Iris pigment epithelial cell (primary cell): ENCODE measurements at regions not wholly inside any gene's neighbourhood (a gene's known extent, or its start where the extent isn't known, plus 50 kb on each side); places are given as distances from the start of the nearest gene placed in this dataset.

Source experiments
- DNase-seq: peaks from one replicate; pipeline ENCODE4 v3.0.0-alpha.2; 2011; ENCODE audit warnings: low read depth

DNA sequence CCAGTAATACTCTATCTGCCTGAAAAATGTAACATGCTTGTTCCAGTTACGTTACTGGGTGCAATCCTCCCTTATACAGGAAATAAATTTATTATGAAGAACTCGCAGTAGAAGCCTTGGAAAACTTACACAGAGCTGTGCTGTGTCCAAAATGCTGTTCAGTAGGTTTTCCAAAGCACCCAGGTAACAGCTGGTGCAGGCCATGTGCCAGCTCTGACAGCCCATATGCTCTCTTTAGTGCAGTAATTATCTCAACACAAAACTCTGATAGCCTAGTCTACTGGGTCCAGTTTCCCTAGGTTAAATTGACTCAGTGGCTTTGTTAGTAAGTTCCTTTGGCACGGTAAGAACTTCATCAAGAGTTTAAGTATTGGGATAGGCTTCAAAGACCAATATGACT, 120.7 kb upstream of the OBI1 start:
- no peak for DNase-seq

DNA sequence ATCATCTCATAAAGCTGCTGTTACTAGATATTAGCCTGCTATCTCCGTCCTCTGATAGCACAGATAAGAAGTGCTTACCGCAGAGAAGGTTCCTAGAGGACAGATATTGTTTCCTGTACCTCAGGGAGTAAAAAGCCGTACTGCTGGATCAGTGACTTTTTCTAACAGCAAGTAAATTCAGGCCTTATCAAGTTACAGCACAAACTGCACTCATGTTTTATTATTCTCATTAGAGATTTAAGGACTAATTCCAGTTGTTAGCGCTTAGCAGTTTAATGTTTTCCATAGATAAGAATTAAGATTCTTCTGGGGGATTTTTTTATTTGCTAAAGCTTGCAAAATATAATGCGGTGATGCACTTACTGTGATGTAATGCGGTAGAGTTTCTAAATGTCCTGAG, 119.0 kb upstream of the OBI1 start:
- DNase-seq = no peak

DNA sequence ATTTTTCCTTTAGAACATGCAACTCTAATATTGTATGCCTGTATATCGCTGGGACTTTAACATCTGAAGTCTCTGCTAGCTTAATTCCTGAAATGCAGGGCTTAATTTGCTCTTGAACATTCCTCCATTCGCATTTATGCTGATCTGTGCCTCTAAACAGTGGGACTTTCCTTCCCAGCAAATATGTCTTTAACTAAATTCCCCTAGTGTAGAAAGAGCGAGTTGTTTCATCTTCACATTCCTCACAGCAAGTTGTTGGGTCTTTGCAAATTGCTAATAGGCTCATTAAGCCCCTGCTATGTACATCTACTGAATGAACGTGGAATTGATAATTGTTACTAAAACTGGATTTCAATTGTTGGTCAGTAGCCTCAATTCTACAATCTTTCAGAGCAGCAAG, 118.4 kb upstream of the OBI1 start:
- DNase-seq = no peak

DNA sequence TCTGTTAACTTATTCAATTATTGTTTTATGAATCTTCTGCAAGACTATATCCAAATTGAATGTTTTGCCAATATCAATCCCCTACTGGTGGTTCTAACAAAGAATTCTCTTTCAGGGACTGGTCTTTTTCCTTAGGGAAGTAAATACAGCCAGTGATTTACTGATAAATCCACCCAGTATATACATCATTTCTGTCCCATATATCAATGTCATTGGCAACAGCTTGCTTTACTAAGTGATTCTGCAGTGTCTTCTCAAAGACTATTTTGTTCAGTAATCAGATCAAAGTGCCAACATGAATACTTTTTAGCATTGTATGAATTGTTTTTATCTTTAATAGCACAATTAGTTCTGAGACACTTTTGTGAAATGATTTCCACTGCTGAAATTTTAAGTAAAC, 114.0 kb upstream of the OBI1 start:
- DNase-seq = no peak

DNA sequence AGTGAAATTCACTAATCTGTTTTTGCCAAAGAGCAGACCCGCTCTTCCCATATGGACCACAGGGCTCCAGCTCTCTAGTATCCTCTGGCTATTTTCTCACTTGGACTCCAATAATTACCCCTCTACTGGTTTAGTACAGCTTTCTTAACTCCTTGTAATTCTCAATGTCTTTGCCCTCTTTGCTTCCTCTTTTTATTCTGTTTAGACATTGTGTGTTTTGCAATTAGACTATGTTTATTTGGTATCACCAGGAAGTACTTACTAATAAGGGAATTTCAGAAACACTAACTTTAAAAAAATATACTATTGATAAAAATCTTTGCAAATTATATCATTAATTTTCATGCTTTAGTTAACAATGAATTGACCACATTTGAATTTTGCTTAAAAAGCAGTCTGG, 111.6 kb upstream of the OBI1 start:
- no peak for DNase-seq

DNA sequence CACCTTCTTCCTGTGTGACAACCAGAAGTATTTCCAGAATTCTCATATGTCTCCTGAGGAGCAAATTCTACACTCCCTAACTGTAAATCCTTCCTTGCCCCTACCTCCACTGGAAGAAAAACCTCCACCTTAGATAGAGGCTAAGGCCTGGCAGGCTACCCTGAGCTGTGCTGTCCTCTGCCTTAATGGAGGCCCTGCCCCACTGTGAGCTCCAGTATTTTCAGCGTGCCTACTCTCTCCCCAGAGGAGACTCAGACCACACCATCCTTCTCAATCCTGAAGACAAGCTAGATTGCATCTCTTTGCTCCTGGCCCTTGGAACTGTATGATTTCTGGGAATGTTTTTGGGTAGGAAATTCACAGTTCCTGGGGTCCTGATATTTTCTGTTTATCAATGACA, 110.0 kb upstream of the OBI1 start:
- DNase-seq = no peak

DNA sequence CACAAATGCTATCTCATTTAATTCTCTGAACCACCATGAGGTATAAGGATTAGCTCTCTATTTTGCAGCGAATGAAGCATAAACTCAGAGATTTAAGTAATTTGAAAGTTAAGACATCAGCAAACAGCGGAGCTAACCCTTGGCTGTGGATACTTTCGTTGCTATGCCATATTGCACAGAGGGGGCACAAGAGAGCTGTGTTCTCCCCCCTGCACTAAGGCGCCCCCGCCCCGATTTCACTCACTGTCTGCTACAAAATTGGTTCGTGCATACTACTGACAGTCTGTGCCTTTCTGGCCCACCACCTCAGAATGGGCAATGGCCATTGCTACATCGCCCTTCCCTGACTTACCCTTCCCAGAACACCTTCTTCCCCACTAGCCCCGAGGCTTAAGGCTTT, 105.7 kb upstream of the OBI1 start:
- no peak for DNase-seq

DNA sequence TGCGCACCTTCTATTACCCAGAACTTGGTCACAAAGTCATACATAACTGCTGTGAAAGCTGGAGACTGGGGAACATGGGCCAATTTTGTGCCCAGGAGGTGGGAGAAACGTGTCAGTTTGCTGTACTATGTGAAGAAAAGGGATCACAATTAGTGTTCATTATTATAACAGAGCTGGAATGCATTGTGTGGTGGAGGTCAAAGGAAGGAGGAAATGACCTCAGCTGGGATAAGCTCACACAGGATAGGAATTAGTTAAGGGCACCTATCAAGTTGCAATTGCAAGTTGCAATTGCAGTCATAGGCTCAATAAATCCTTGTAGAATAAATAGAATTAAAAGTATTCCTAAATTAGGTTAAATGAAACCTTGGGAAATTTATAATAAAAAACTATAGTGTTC, 103.9 kb upstream of the OBI1 start:
- DNase-seq = no peak

DNA sequence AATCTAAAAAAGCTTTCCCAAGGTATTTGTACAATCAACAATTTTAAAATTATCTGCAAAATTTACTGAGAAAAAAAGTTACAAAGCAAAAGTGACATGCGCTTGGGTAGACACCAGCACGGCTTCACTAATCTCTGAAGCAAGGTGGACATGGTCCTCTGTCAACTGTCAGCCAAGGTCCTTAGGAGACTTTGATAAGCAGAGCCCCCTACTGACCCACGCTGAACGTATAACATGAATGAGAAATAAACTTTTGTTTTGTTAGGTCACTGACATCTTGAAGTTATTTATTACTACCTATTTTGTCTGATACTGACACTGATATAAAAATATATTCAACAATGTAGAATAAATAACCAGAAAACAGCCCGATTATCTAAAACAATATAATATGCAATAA, 100.7 kb upstream of the OBI1 start:
- DNase-seq = no peak

DNA sequence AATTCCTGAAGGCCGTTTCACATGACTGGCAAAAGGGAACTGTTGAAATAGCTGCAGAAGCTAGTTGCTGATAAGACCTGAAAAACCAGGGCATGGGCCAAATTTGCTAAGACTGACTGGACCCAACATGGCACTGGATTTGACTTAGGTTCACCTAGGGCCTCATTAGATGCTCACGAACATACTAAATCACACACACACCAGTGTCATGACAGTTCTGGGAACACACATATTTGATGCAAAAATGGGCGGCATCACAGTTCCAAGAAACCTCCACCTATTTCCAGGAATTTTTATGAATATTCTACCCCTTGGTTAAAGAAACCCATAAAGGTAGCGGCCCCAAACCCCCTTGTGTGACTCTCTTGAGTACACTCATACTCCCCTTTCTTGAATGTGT, 99.6 kb upstream of the OBI1 start:
- no peak for DNase-seq

DNA sequence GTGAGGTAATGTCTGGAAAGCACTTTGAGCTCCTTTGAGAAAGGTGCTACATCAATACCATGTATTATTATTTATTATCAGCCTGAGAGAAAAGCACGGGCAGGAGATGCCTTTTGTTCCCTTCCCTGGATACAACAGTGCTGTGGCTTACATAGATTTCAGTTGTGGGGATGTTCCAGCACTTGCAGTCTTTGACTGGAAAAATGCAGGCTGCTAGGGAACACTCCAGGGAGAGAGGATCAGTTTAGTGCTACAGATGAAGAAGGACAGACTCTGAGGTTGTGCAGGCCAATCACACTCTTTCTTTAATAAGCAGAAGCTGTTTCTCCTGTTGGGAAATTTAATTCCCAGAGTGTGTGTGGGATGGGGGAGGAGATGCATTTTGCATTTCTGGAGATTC, 94.5 kb upstream of the OBI1 start:
- DNase-seq = no peak

DNA sequence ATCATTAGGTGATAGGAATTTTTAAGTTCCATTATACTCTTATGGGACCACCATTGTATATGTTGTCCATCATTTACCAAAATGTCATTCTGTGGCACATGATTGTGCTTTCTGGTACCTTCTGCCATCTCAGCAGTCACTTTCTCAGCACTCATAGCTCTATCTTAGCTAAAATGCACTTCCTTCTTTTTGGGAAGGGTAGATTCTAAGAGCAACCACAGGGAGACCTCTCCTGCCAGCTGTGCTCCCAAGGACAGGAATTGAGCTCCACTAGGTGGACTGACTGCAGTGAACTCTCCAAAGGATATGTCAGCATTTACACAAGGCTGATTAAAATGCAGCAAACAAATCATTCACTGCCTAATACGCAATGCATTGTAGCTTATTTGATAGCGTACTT, 91.8 kb upstream of the OBI1 start:
- no peak for DNase-seq

DNA sequence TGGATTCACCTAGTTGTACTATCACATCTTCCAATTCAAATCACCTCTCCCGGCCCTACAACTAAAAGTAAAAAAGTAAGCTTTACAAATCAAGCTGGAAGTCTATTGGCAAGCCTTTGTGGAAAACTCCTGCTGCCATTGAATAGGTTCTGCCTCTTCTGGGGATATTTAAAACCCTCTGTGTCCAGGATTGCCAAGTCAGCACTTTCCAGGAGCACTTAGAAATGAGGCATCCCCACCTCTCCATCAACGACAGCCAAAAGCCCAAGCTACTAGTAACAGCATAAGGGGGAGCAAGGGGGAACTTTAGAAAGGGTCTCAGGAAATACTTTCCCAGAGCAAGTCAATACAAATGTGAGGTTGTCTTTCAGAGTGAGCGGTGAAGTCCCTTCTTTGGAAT, 85.0 kb upstream of the OBI1 start:
- no peak for DNase-seq

DNA sequence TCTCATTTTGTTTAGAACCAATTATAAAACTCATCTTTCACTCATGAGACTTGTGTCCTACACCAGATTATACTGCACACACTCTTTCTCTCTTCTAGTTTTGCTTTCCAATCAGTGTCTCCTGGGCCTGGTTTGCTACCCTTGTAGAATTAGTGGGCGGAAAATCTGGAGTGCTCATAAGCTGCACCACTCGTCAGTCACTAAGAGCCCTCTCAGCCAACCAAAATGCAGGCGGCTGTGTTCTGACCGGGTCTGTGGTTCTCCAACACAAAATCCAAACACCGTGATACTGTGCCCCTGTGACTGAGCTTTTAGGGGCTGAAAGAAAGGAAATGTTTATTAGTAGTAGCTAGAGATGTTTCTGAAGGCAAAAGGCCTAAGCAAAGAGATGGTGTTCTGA, 83.7 kb upstream of the OBI1 start:
- DNase-seq = no peak

DNA sequence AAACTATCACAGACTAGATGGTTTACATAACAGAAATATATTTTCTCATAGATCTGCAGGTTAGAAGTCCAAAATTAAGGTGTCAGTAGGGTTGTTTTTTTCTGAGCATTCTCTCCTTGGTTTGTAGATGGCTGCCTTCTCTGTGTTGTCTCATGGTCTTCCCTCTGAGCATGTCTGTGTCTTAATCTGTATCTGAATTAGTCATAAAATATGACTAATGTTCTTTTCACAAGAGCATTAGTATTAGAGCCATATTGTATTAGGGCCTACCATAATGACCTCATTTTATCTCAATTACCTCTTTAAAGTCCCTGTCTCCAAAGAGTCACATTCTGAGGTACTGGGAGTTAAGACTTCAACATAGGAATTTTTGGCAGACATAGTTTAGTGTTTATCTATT, 77.2 kb upstream of the OBI1 start:
- DNase-seq = peak; percentile 17

DNA sequence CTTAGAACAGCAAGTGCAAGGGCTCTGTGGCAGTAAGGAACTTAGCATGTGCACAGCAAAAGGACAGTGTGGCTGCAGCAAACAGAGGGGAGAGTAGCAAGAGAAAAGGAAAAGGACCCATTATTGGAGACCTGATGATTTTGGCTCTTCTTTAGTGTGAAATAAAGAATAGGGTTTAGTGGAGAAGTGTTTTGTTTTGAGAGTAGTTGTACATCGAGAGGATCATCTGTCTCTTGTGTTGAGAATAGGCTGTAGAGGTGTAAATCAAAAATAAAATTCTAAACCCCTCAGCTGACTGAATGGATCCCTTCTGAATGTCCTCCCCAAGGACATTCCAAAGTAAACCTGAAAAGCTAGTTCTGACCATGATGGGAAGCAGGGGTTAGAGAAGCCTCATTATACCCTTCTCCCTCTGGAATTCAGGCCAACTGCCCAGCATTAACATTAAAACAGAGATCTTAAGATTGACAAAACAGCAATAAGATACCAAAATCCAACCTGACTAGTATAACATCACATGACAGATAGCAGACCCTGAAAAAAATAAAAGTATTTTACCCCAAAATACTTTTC, 73.6 kb upstream of the OBI1 start:
- no peak for DNase-seq

DNA sequence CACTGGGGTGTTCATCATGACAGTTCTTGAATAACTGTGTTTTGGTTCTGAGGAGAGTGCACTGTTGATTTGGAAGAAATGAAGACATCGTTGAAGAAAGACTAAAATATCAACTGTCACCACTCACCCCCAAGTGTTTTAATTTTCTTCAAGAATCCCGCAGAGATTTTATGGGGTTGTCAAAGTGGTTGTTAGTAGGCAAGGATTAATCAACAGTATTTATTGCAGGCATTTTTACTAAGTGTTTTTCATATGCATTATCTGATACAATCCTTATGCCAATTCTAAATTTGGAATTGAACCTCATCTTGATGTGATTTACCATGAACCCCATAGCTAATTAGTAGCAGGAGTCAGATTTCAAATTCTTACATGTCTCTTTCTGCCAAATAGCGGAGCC, 63.7 kb upstream of the OBI1 start:
- no peak for DNase-seq

DNA sequence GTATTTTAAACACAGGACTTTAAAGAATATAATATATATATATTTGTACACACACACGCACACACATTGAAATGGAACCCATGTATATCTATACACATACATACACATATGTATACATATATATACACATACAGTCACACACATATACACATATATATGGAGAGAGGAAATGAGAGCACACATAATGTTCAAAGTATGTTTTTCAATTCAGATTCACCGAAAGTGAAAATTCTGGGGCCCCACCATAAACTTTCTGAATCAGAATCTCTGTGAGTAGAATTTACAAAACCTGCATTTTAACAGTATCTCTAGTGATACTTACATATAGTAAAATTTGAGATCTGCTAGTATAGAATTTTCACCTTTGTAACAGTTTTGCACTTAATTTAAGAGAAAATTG, 60.4 kb upstream of the OBI1 start:
- DNase-seq = no peak

DNA sequence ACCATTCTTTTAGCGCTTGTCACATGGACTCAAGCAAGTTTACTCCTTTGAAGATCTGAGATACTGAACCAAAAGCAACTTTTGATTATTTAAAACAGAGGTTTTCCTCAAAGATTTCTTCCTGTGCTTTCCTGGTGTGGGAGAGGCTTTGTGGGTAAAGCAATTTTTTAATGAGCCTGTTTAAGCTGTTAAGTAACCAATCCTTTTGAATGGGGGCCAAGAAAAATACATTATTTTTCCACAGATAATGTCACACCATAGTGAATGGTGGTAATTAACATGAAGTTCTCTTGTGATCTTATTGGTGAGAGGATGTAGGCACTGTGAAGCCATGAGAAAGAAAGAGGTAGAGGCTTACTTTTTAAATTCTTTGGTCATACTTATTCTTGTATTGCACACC, 55.8 kb upstream of the OBI1 start:
- no peak for DNase-seq

DNA sequence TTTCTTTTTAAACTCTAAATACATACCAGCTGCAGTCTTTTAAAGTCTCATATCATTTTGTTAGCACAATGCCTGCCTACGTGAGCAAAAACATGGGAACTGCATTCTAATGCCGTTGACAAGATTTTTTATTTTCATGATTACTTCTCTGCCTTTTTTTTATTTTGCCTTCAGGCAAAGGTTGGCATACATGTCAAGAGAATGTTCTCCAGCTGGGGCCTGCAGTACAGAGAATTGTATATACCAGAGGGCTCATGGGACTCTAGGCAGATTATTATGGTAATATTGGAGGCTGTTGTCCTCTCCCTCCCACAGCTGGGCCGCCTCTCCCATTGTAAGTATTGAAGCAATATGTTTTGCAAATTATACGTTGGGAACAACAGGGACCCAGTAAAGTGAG, 53.9 kb upstream of the OBI1 start:
- DNase-seq = no peak

DNA sequence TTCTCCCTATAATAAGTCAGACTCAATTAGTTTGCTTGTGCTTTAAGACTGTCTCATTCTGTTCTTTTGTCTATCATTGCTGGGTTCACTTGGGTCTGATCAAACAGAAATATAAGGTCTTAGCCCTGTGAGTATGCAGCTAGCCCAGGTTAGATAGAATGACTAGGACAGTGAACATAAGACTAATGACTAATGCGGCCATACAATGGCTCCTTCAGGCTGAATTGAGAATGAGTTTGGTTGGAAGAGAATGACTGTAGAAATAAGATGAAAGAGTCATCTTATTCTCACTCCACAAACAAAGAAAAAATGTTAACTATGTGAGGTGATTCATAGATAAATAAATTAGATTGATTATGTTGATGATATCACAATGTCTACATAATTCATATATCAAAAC, 50.1 kb upstream of the OBI1 start:
- DNase-seq = peak; percentile 20
